Endothelial cell of umbilical vein (primary cell): ENCODE measurements at regions not wholly inside any gene's neighbourhood (a gene's known extent, or its start where the extent isn't known, plus 50 kb on each side); places are given as distances from the start of the nearest gene placed in this dataset.

ENCODE experiments used
- BruUV-seq: library from RNA; stranded (reverse); fragments of 400-500 nt; replicated peaks from 2 replicates; lab custom pipeline; 2021; lab: Mats Ljungman, UMichigan
- CTCF ChIA-PET: fragments of 300-600, 350-600 bp; sonication (Branson Sonifier 250); formaldehyde crosslinking; loops from one replicate; lab custom pipeline; 2021; ENCODE audit warnings: antibody characterized with exemption, inconsistent platforms; lab: Charles Lee
- POLR2A ChIA-PET: fragments of 300-600, 350-600 bp; sonication (Branson Sonifier 250); formaldehyde crosslinking; loops from one replicate; lab custom pipeline; 2021; ENCODE audit warnings: antibody characterized with exemption, inconsistent platforms; lab: Charles Lee
- DNase-seq: peaks from one replicate; pipeline ENCODE4 v3.0.0-alpha.2; 2011; ENCODE audit warnings: low read depth, low spot score
- FAIRE-seq: peaks from 2 replicates; lab custom pipeline; 2011; peaks lifted over from hg19 to GRCh38; lab: Jason Lieb, UNC
- H2AFZ ChIP-seq: 2 replicates; pipeline ENCODE4 v1.6.0; 2012; ENCODE audit warnings: low read depth, low read length, control low read depth, inconsistent platforms
- H3K27ac ChIP-seq: 2 replicates; pipeline ENCODE4 v1.5.1; 2011; ENCODE audit warnings: low read depth, mild to moderate bottlenecking, control low read depth, low read length, moderate library complexity; ENCODE audit not compliant: insufficient read depth
- H3K27me3 ChIP-seq, 2 experiments: 2 replicates each; pipeline versions ENCODE4 v1.6.0 to v1.6.1; 2011; ENCODE audit warnings: low read length in 2 of 2, mixed read lengths in 1 of 2; ENCODE audit not compliant: control insufficient read depth in 2 of 2, insufficient read depth in 2 of 2
- H3K36me3 ChIP-seq, 2 experiments: 2 replicates in 1 of 2; 3 replicates in 1 of 2; pipeline ENCODE4 v1.5.1; 2011; ENCODE audit warnings: low read length in 2 of 2, mild to moderate bottlenecking in 1 of 2, moderate library complexity in 1 of 2; ENCODE audit not compliant: control insufficient read depth in 2 of 2, insufficient read depth in 2 of 2; ENCODE audit errors: extremely low read depth in 1 of 2
- H3K4me1 ChIP-seq: 3 replicates; pipeline ENCODE4 v1.5.1; 2011; ENCODE audit warnings: mild to moderate bottlenecking, low read length; ENCODE audit not compliant: control insufficient read depth, insufficient read depth; ENCODE audit errors: extremely low read depth
- H3K4me2 ChIP-seq: 2 replicates; pipeline ENCODE4 v1.6.1; 2011; ENCODE audit warnings: low read length, control low read depth, mixed read lengths; ENCODE audit not compliant: insufficient read depth
- H3K4me3 ChIP-seq, 3 experiments: fragments of 200-600 bp in 1 of 3; sonication (generic), shearing (Covaris generic) in 1 of 3; replicated peaks in 1 of 3; 2 replicates each; pipeline ENCODE4 v1.5.1; 2011 to 2016; ENCODE audit warnings: control low read depth in 3 of 3, low read length in 3 of 3, mild to moderate bottlenecking in 2 of 3, inconsistent platforms in 1 of 3, low read depth in 1 of 3, moderate library complexity in 1 of 3; ENCODE audit not compliant: insufficient read depth in 1 of 3
- H3K79me2 ChIP-seq: 2 replicates; pipeline ENCODE4 v1.6.0; 2012; ENCODE audit warnings: low read length, inconsistent platforms; ENCODE audit not compliant: control insufficient read depth, insufficient read depth
- H3K9ac ChIP-seq: replicated peaks from 2 replicates; pipeline ENCODE3; 2011; ENCODE audit warnings: low read length, control low read depth; ENCODE audit not compliant: insufficient read depth; ENCODE audit errors: extremely low read depth
- H3K9me1 ChIP-seq: replicated peaks from 3 replicates; pipeline ENCODE4 v1.6.0; 2011; ENCODE audit warnings: mild to moderate bottlenecking, low read length; ENCODE audit not compliant: control insufficient read depth, insufficient read depth; ENCODE audit errors: extremely low read depth
- H3K9me3 ChIP-seq: replicated peaks from 2 replicates; pipeline ENCODE4 v1.5.1; 2012; ENCODE audit warnings: low read length, inconsistent platforms; ENCODE audit not compliant: control insufficient read depth, insufficient read depth
- H4K20me1 ChIP-seq: replicated peaks from 2 replicates; pipeline ENCODE3; 2011; ENCODE audit warnings: mild to moderate bottlenecking, low read length; ENCODE audit not compliant: control insufficient read depth, insufficient read depth; ENCODE audit errors: extremely low read depth
- EZH2 ChIP-seq: IDR thresholded peaks from 2 replicates; pipeline ENCODE4 v1.6.1; 2012; ENCODE audit warnings: borderline replicate concordance, low read depth, mild to moderate bottlenecking, moderate library complexity, low read length, inconsistent platforms; ENCODE audit not compliant: severe bottlenecking
- FOS ChIP-seq: IDR thresholded peaks from 2 replicates; pipeline ENCODE4 v1.6.1; 2011; ENCODE audit warnings: mild to moderate bottlenecking, low read length, moderate library complexity, borderline replicate concordance; ENCODE audit not compliant: insufficient read depth
- GATA2 ChIP-seq: IDR thresholded peaks from 2 replicates; pipeline ENCODE4 v1.7.0; 2011; ENCODE audit warnings: low read depth, mild to moderate bottlenecking, moderate library complexity, mixed read lengths, low read length; ENCODE audit not compliant: insufficient read length, insufficient read depth
- JUN ChIP-seq: IDR thresholded peaks from 2 replicates; pipeline ENCODE4 v1.6.1; 2011; ENCODE audit warnings: borderline replicate concordance, low read depth; ENCODE audit not compliant: insufficient read length, insufficient read depth
- MYC ChIP-seq: IDR thresholded peaks from one replicate; pipeline ENCODE4 v1.6.1; 2011; ENCODE audit warnings: mild to moderate bottlenecking, low read depth, low read length
- POLR2A ChIP-seq: IDR thresholded peaks from 2 replicates; pipeline ENCODE4 v1.6.1; 2012; ENCODE audit warnings: low read depth, mild to moderate bottlenecking, control low read depth, low read length
- POLR2AphosphoS5 ChIP-seq: IDR thresholded peaks from 2 replicates; pipeline ENCODE4 v1.6.1; 2012; ENCODE audit warnings: low read depth, mild to moderate bottlenecking, control low read depth, low read length, moderate library complexity; ENCODE audit not compliant: insufficient read depth
- dilution Hi-C: fragments of 300-500 bp; cut with MboI; formaldehyde crosslinking; loops from one replicate; pipeline ENCODE4 v1.15.0; 2019; ENCODE audit warnings: low sequenced_read_pairs; ENCODE audit not compliant: extremely low pct_ligation_motif_present
- intact Hi-C: fragments of 100-400 bp; cut with micrococcal nuclease; formaldehyde crosslinking; loops from one replicate; pipeline ENCODE4 v1.10.0; 2022
- TF ChIP-seq, protein P1 (sequence below): IDR thresholded peaks from 2 replicates; pipeline ENCODE4 v1.6.1; 2011; ENCODE audit not compliant: insufficient read depth, insufficient read length
- TF ChIP-seq, protein P2 (sequence below), 2 donors: IDR thresholded peaks; 1 replicate in 1 of 2; 2 replicates in 1 of 2; pipeline ENCODE4 v1.5.1; 2011; ENCODE audit warnings: low read length in 2 of 2, mild to moderate bottlenecking in 2 of 2, moderate library complexity in 2 of 2, control low read depth in 1 of 2, inconsistent platforms in 1 of 2, low read depth in 1 of 2; ENCODE audit not compliant: insufficient read depth in 1 of 2; ENCODE audit errors: extremely low read depth in 1 of 2

DNA sequence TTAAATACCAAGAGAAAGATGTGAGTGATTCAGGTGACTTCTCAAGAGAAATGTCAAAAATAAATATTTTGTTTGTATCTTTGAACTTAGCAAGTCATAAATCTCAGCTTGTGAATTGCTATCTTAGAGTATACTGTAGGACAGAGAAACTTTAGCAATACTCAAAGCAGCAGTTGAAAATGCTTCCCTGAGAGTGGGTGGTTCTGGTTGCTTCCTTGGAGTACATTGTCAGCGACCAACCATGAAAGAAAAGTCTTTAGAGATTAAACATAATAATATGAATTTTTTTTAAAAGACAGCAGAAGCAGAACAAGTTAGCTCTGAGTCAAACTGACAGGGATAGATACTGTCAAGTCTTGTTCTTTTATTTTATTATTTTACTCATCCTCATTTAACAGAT lies 86.8 kb upstream of the OSBPL8 start:
- H3K27me3 ChIP-seq, result no peaks in the 10 kb centered on the region
- no peak overlapping the region for H3K4me3 ChIP-seq
- no peak overlapping the region for H2AFZ ChIP-seq
- H3K4me2 ChIP-seq, result no peak overlapping the region
- no peak overlapping the region for H3K9ac ChIP-seq
- FAIRE-seq (no peak), DNase-seq (no peak)
- POLR2A ChIA-PET, result no interaction called here
- dilution Hi-C loops, result no loop called here
- CTCF ChIA-PET, result interaction anchor here (1.6 kb wide), 1 partner anchor 144 kb away, joined by 4 read pairs; no protein-coding TSS in a partner anchor
- no peaks in the 10 kb centered on the region for H3K9me3 ChIP-seq
- H3K79me2 ChIP-seq, result no peaks in the 10 kb centered on the region
- intact Hi-C loops, result no loop called here
- no peaks in the 10 kb centered on the region for H3K36me3 ChIP-seq
- H3K4me1 ChIP-seq, result peaks cover 6% of the 10 kb centered on the region
- H3K9me1 ChIP-seq, result no peaks in the 10 kb centered on the region
- BruUV-seq, result no TSS peak
- H4K20me1 ChIP-seq, result no peaks in the 10 kb centered on the region
- no peak for TF ChIP-seq POLR2A
- no peak for TF ChIP-seq EZH2
- TF ChIP-seq FOS, result no peak
- TF ChIP-seq, protein P1, sequence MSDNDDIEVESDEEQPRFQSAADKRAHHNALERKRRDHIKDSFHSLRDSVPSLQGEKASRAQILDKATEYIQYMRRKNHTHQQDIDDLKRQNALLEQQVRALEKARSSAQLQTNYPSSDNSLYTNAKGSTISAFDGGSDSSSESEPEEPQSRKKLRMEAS, result no peak
- TF ChIP-seq JUN, result no peak
- no peak for TF ChIP-seq POLR2AphosphoS5
- no peak for TF ChIP-seq MYC
- TF ChIP-seq, protein P2, sequence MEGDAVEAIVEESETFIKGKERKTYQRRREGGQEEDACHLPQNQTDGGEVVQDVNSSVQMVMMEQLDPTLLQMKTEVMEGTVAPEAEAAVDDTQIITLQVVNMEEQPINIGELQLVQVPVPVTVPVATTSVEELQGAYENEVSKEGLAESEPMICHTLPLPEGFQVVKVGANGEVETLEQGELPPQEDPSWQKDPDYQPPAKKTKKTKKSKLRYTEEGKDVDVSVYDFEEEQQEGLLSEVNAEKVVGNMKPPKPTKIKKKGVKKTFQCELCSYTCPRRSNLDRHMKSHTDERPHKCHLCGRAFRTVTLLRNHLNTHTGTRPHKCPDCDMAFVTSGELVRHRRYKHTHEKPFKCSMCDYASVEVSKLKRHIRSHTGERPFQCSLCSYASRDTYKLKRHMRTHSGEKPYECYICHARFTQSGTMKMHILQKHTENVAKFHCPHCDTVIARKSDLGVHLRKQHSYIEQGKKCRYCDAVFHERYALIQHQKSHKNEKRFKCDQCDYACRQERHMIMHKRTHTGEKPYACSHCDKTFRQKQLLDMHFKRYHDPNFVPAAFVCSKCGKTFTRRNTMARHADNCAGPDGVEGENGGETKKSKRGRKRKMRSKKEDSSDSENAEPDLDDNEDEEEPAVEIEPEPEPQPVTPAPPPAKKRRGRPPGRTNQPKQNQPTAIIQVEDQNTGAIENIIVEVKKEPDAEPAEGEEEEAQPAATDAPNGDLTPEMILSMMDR (IDR thresholded peaks at IDR 0.05; ENCODE audit: extremely low read depth in 1 of 2, insufficient read depth in 1 of 2, low read depth in 1 of 2, low read length in 2 of 2), result no peak
- no peak for TF ChIP-seq GATA2
- H3K27ac ChIP-seq, result no peak overlapping the region
